ENCODE measurements at regions not wholly inside any gene's neighbourhood (a gene's known extent, or its start where the extent isn't known, plus 50 kb on each side); places are given as distances from the start of the nearest gene placed in this dataset.
A peak's percentile ranks its signal among the peaks of the same experiment; 100 is the strongest.
"Not testable (repeated sequence)": the region's sequence is repeated elsewhere in the genome, so short reads cannot be mapped to it uniquely, and the experiment has no call there.

DNA sequence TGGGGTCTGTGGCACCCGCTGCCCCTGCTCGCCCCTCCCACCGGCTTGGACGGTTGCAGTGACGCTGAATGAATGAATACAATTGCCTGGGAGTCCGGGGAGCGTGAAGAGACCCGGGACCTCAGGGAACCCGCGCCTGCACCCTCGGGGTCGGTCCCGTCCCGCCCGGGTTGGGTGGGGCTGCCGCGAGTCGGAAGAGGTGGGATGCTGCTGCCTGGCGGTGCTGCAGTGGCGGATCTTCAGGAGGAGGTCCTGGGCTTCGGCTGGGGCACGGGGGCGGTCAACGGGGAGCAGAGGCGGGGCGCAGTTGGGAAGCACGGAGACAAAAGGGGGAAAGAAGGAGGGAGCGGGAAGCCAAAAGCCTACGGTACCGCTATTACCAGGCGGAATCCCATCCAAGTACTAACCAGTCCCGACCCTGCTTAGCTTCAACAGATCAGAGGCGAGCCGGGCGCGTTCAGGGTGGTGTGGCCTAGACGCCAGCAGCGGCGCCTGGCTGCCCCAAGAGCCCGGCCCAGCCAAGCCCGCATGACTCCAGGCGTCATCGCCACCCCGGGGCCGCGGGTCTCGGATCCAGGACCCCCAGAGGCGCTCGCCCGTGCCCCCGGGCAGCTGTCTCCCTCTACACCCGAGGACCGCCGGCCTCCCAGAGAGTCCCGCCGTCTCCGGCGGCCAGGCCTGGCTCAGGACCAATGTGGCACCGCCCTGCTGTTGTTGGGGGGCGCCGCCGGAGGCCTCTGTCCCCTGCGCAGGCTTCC is 1612.3 kb downstream of the SPATA31A7 start:
- Histone ChIP-seq H3K27ac (peak overlapping the region; percentile 21), H2AFZ (peak overlapping the region; percentile 51), H3K4me1 (ENCODE audit: insufficient read depth) (peaks cover 15% of the 10 kb centered on the region), H3K4me3 (peak overlapping the region; percentile 18), H3K4me2 (peak overlapping the region; percentile 66), H3K27me3 (peaks cover 50% of the 10 kb centered on the region)
- 8% methylated on average over 62 of the region's 63 CpGs for WGBS (ENCODE audit: low lambda C conversion rate, missing lambda C conversion rate)
- peak; percentile 25 for TF ChIP-seq EZH2 (IDR thresholded peaks at IDR 0.05; ENCODE audit: borderline replicate concordance)
- not testable (repeated sequence) for H4K20me1 ChIP-seq (ENCODE audit: insufficient read depth, poor library complexity, severe bottlenecking); H3K9me3 ChIP-seq (ENCODE audit: low read depth); H3K9me2 ChIP-seq (replicated peaks; ENCODE audit: insufficient read depth); H3K79me2 ChIP-seq; H3K36me3 ChIP-seq (replicated peaks; ENCODE audit: insufficient read depth, low read depth)
- peak; percentile 95 for DNase-seq (ENCODE audit: low spot score)

DNA sequence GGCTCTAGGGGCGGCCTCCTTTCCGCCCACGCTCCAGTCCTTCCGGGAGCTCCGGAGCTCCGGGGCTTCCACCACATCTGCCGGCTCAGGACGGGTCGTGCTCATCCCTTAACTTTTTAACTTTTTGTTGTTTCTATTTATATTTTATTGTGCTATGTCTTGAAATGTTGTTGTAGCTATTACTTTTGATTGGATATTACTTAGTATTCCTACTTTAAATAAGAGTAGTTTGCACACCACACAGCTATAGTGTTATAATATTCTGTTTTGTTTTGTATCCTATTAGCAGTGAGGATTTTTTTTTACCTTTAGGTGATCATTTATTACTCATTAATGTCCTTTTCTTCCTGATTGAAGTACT is 1612.9 kb downstream of the SPATA31A7 start:
- H3K9me3 ChIP-seq (ENCODE audit: low read depth); H4K20me1 ChIP-seq (ENCODE audit: insufficient read depth, poor library complexity, severe bottlenecking); DNase-seq (ENCODE audit: low spot score); H3K36me3 ChIP-seq (replicated peaks; ENCODE audit: insufficient read depth, low read depth); H3K9me2 ChIP-seq (replicated peaks; ENCODE audit: insufficient read depth); H3K79me2 ChIP-seq: not testable (repeated sequence)
- peaks cover 15% of the 10 kb centered on the region for H3K4me1 ChIP-seq (ENCODE audit: insufficient read depth)
- H2AFZ ChIP-seq: peak overlapping the region; percentile 51
- H3K4me2 ChIP-seq: peak overlapping the region; percentile 66
- peak overlapping the region; percentile 21 for H3K27ac ChIP-seq
- H3K27me3 ChIP-seq: peaks cover 50% of the 10 kb centered on the region
- H3K4me3 ChIP-seq: peak overlapping the region; percentile 18
- 19% methylated on average over 9 of the region's 9 CpGs for WGBS (ENCODE audit: low lambda C conversion rate, missing lambda C conversion rate)

DNA sequence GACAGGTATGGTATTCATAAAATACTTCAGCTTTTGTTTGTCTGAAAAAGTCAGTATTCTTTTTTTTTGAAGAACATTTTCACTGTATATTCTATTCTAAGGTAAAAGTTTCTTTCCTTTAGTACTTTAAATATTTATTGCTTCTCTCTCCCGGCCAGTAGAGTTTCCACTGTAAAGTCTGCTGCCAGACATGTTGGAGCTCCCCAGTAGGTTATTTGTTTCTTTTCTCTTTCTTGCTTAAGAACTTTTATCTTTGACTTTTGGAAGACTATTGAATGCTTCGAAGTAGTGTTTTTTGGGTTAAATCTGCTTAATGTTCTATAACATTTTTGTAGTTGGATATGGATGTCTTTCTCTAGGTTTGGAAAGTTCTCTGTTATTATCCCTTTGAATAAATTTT is 1613.3 kb downstream of the SPATA31A7 start:
- not testable (repeated sequence) for H3K9me2 ChIP-seq (replicated peaks; ENCODE audit: insufficient read depth); H3K9me3 ChIP-seq (ENCODE audit: low read depth); H3K79me2 ChIP-seq; H3K36me3 ChIP-seq (replicated peaks; ENCODE audit: insufficient read depth, low read depth); H4K20me1 ChIP-seq (ENCODE audit: insufficient read depth, poor library complexity, severe bottlenecking)
- DNase-seq (ENCODE audit: low spot score): peak; percentile 18
- peak overlapping the region; percentile 51 for H2AFZ ChIP-seq
- WGBS (ENCODE audit: low lambda C conversion rate, missing lambda C conversion rate): 52% methylated on average over 2 of the region's 2 CpGs
- H3K27ac ChIP-seq: peak overlapping the region; percentile 21
- peak; percentile 36 for TF ChIP-seq EZH2phosphoT487 (IDR thresholded peaks at IDR 0.05; ENCODE audit: low read depth, severe bottlenecking, unreplicated experiment)
- H3K4me3 ChIP-seq: peak overlapping the region; percentile 18
- H3K4me1 ChIP-seq (ENCODE audit: insufficient read depth): peaks cover 15% of the 10 kb centered on the region
- peaks cover 50% of the 10 kb centered on the region for H3K27me3 ChIP-seq
- peak overlapping the region; percentile 66 for H3K4me2 ChIP-seq

DNA sequence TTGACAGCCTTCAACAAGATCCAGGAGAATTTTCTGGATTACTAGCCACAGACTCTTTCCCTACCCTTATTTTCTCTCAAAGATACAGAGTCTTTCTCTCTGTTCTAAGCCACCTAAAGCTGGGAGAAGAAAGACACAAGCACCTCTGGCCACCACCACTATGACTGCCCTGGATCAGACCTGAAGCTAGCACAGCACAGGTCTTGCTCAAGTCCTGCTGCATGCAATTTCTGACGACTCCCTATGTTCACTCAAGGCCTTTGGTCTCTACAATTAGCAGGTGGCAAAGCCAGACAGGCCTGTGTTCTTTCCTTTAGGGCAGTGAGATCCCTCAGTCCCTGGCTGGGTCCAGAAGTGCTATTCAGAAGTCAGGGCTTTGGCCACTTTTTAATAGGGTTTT is 1614.5 kb downstream of the SPATA31A7 start:
- not testable (repeated sequence) for DNase-seq (ENCODE audit: low spot score); H3K27ac ChIP-seq; H3K4me3 ChIP-seq; H3K36me3 ChIP-seq (replicated peaks; ENCODE audit: insufficient read depth, low read depth); H3K4me2 ChIP-seq; H3K9me3 ChIP-seq (ENCODE audit: low read depth); H3K9me2 ChIP-seq (replicated peaks; ENCODE audit: insufficient read depth); H3K79me2 ChIP-seq; H2AFZ ChIP-seq; H4K20me1 ChIP-seq (ENCODE audit: insufficient read depth, poor library complexity, severe bottlenecking)
- Histone ChIP-seq H3K27me3 (peaks cover 43% of the 10 kb centered on the region), H3K4me1 (ENCODE audit: insufficient read depth) (peaks cover 15% of the 10 kb centered on the region)
- WGBS (ENCODE audit: low lambda C conversion rate, missing lambda C conversion rate): 31% methylated on average over 1 of the region's 1 CpG

DNA sequence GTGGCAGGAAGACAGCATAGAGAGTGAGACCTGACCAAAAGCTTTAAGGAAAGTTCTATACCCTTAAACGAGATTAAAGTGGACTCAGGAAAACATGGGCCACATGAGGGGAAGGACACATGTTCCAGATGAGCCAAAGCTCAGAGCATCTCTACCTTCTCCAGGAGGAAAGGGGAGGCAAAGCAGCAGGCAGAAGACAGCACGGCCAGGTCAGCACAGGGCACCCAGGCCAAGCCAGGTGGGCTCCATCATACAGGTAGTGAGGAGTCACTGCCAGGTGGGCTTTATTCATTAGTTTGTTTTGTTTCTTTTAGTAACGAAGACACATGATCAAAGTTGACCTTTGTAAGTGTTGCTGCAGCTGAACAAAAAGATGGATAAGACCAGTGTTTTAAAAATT is 1617.6 kb downstream of the SPATA31A7 start:
- H3K4me3 ChIP-seq; H3K79me2 ChIP-seq; DNase-seq (ENCODE audit: low spot score); H4K20me1 ChIP-seq (ENCODE audit: insufficient read depth, poor library complexity, severe bottlenecking); H3K4me2 ChIP-seq; H3K9me3 ChIP-seq (ENCODE audit: low read depth); H2AFZ ChIP-seq; H3K4me1 ChIP-seq (ENCODE audit: insufficient read depth); H3K36me3 ChIP-seq (replicated peaks; ENCODE audit: insufficient read depth, low read depth); H3K9me2 ChIP-seq (replicated peaks; ENCODE audit: insufficient read depth); H3K27ac ChIP-seq: not testable (repeated sequence)
- WGBS (ENCODE audit: low lambda C conversion rate, missing lambda C conversion rate): 44% methylated on average over 3 of the region's 3 CpGs
- peaks cover 15% of the 10 kb centered on the region for H3K27me3 ChIP-seq

DNA sequence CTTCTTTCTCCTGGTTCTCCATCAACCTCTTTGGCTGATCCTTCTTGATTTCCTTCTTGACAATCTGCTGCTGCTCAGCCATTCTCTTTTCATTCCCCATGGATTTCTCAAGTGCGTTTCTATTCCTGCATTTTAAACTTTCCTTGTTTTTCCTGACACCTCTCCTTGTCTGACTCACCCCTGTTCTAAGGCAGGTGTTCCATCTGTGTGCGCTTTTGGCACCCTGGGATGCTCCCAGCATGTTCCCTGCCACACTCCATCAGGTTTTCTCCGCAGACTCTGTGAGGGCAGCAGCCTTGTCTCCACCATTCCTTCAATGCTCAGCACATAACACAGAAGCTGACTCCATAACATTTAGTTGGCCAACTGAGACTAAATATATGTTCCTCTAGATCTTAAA is 1618.2 kb downstream of the SPATA31A7 start:
- 40% methylated on average over 3 of the region's 3 CpGs for WGBS (ENCODE audit: low lambda C conversion rate, missing lambda C conversion rate)
- H3K27ac ChIP-seq; DNase-seq (ENCODE audit: low spot score); H3K4me2 ChIP-seq; H3K9me3 ChIP-seq (ENCODE audit: low read depth); H3K4me1 ChIP-seq (ENCODE audit: insufficient read depth); H2AFZ ChIP-seq; H3K36me3 ChIP-seq (replicated peaks; ENCODE audit: insufficient read depth, low read depth); H4K20me1 ChIP-seq (ENCODE audit: insufficient read depth, poor library complexity, severe bottlenecking); H3K9me2 ChIP-seq (replicated peaks; ENCODE audit: insufficient read depth); H3K79me2 ChIP-seq; H3K4me3 ChIP-seq: not testable (repeated sequence)
- peaks cover 13% of the 10 kb centered on the region for H3K27me3 ChIP-seq

DNA sequence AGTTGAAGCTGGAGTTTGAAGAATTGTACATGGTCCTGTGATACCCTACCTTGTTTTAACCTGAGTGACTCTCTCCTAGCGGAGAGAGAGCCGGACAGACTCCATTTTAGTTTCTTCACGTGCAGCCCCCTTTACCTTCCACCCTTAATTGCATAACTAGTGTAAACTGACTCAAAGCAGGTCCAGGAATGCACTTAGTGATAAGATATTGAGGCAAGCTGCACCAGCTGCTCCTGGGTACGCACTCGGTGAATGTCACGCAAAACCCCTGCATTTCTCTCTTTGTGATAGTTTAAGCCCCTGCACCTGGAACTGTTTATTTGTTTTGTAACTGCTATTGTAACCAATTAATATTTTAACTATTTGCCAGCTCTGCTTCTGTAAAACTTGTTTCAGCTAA is 1620.5 kb downstream of the SPATA31A7 start:
- not testable (repeated sequence) for H3K4me3 ChIP-seq; H2AFZ ChIP-seq; H3K4me1 ChIP-seq (ENCODE audit: insufficient read depth); H3K79me2 ChIP-seq; H3K27ac ChIP-seq; H4K20me1 ChIP-seq (ENCODE audit: insufficient read depth, poor library complexity, severe bottlenecking); H3K9me3 ChIP-seq (ENCODE audit: low read depth); DNase-seq (ENCODE audit: low spot score); H3K4me2 ChIP-seq; H3K9me2 ChIP-seq (replicated peaks; ENCODE audit: insufficient read depth); H3K27me3 ChIP-seq; H3K36me3 ChIP-seq (replicated peaks; ENCODE audit: insufficient read depth, low read depth)
- 48% methylated on average over 6 of the region's 6 CpGs for WGBS (ENCODE audit: low lambda C conversion rate, missing lambda C conversion rate)

DNA sequence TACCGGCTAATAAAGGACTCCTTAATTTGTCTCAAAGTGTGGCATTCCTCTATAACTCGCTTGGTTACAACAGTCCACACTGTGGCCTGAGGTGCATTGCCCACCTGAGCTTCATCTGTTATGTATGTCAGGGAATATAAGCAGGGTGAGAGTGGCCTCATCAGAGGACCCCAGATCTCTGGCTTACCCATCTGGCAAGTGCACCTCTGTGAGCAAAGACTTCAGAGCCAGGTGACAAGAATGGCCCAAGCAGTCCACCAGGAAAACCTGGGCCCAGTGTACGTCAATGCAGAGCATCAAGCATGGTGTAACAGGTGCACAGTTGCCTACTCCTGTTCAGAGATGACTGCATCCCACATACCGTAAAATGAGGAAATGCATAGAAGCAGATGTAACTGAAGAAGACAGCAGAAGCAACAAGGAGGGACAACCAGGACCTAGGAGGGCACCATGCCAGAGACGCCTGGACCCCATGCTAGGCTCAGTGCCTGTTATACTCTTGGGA is 1621.0 kb downstream of the SPATA31A7 start:
- H3K79me2 ChIP-seq, H3K4me2 ChIP-seq: not testable (repeated sequence)
- WGBS (ENCODE audit: low lambda C conversion rate, missing lambda C conversion rate): 72% methylated on average over 5 of the region's 5 CpGs

More for the DNA sequence above, 1621.0 kb downstream of the SPATA31A7 start:
- not testable (repeated sequence) for DNase-seq (ENCODE audit: low spot score); H4K20me1 ChIP-seq (ENCODE audit: insufficient read depth, poor library complexity, severe bottlenecking); H3K4me3 ChIP-seq; H3K36me3 ChIP-seq (replicated peaks; ENCODE audit: insufficient read depth, low read depth); H3K4me1 ChIP-seq (ENCODE audit: insufficient read depth); H2AFZ ChIP-seq; H3K27ac ChIP-seq; H3K9me2 ChIP-seq (replicated peaks; ENCODE audit: insufficient read depth); H3K9me3 ChIP-seq (ENCODE audit: low read depth)
- peaks cover 10% of the 10 kb centered on the region for H3K27me3 ChIP-seq
